CD4-positive, CD25-positive, alpha-beta regulatory T cell (primary cell): ENCODE measurements at regions not wholly inside any gene's neighbourhood (a gene's known extent, or its start where the extent isn't known, plus 50 kb on each side); places are given as distances from the start of the nearest gene placed in this dataset.

Experiments
- ATAC-seq, 2 donors: fragments of 150-1000 bp; cut with Tn5 transposase; one replicate each; pipeline ENCODE4 v1.10.0; 2021; ENCODE audit warnings: low read depth in 2 of 2, moderate number of reproducible peaks in 2 of 2, moderate library complexity in 1 of 2
- DNase-seq, 3 donors: peaks; one replicate each; pipeline versions ENCODE4 v3.0.0 to v3.0.0-alpha.2; 2012 to 2022; ENCODE audit warnings: mixed read lengths in 1 of 3
- H3K27ac ChIP-seq: one replicate; pipeline ENCODE4 v1.7.0; 2013; ENCODE audit warnings: mild to moderate bottlenecking, low read length; ENCODE audit not compliant: insufficient read depth, poor library complexity, severe bottlenecking
- H3K27me3 ChIP-seq: one replicate; pipeline ENCODE4 v1.7.0; 2013; ENCODE audit warnings: low read length; ENCODE audit not compliant: control insufficient read depth, insufficient read depth
- H3K36me3 ChIP-seq: one replicate; pipeline ENCODE4 v1.7.0; 2013; ENCODE audit warnings: mild to moderate bottlenecking, low read length, moderate library complexity; ENCODE audit not compliant: control insufficient read depth, insufficient read depth
- H3K4me1 ChIP-seq: 2 replicates; pipeline ENCODE4 v1.7.0; 2013; ENCODE audit warnings: mild to moderate bottlenecking, low read length; ENCODE audit not compliant: insufficient read depth, control insufficient read depth, poor library complexity, severe bottlenecking
- H3K4me3 ChIP-seq: one replicate; pipeline ENCODE4 v1.7.0; 2013; ENCODE audit warnings: low read depth, mild to moderate bottlenecking, low read length, moderate library complexity
- H3K9me3 ChIP-seq, 2 experiments: 1 replicate in 1 of 2; 2 replicates in 1 of 2; pipeline ENCODE4 v1.7.0; 2013; ENCODE audit warnings: low read length in 2 of 2, mild to moderate bottlenecking in 1 of 2, moderate library complexity in 1 of 2; ENCODE audit not compliant: control insufficient read depth in 2 of 2
- H3K27ac Mint-ChIP-seq, 3 donors: one replicate each; pipeline ENCODE4 v1.8.0; 2020 to 2022; ENCODE audit warnings: mild to moderate bottlenecking in 3 of 3, mixed read lengths in 3 of 3, moderate library complexity in 2 of 3
- H3K27me3 Mint-ChIP-seq: one replicate; pipeline ENCODE4 v1.8.0; 2022; ENCODE audit warnings: mild to moderate bottlenecking, mixed read lengths
- H3K36me3 Mint-ChIP-seq: one replicate; pipeline ENCODE4 v1.8.0; 2020; ENCODE audit warnings: mixed read lengths
- H3K4me1 Mint-ChIP-seq, 4 donors: one replicate each; pipeline ENCODE4 v1.8.0; 2020 to 2022; ENCODE audit warnings: mixed read lengths in 4 of 4, mild to moderate bottlenecking in 1 of 4
- H3K4me3 Mint-ChIP-seq, 4 donors: one replicate each; pipeline ENCODE4 v1.8.0; 2020 to 2022; ENCODE audit warnings: mild to moderate bottlenecking in 4 of 4, mixed read lengths in 4 of 4, moderate library complexity in 3 of 4
- H3K9me3 Mint-ChIP-seq, 7 donors: one replicate each; pipeline ENCODE4 v1.8.0; 2020 to 2022; ENCODE audit warnings: mixed read lengths in 7 of 7, mild to moderate bottlenecking in 3 of 7, moderate library complexity in 2 of 7

DNA sequence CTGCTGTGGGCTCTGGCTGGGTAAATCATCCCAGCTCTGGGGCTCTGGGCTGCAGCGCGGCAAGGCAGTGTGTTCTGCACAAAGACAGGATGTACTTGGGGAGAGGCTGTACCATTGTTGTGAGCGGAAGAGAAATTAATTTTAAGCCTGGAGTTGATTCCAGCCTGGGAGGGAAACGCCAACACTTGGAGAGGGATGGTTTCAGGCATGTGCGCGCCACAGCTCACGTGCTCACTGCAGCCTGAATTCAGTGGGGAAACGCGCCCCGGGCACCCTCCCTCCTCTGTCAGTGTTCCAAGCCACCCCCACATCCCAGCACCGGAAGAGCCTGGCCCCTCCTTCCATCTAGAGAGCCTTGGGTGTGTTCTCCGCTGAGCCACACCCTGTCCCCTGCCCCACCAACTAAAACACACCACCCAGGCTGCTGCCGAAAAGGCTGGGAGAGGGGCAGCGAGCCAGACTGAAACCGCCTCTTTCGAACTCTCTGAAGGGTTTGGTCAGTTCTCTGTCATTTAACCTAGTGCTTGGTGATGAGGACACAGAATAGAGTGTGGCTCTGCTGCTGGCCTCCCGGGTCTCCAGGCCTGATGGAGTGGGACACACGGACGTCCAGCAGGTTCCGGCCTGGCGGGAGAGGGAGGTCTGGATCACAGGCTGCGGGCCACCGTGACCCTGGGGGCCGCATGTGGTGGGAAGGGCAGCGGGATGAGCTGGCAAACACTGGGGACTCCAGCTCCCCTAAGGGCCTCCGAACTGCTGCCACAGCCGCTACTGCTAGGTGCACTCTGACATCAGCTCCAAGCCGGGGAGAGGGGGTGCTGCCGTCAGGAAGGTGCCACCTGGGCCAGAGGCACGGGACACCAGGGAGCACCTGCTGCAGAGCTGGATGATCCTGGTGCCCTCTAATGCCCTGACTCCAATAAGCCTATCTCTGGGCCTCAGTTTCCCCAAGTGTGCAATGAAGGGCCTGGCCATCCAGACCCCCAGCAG is 230.8 kb downstream of the CTTN start:
- Histone ChIP-seq H3K4me3 (no peak overlapping the region), H3K27ac (no peak overlapping the region), H3K9me3 (no peaks in the 10 kb centered on the region), H3K4me1 (no peaks in the 10 kb centered on the region), H3K36me3 (no peaks in the 10 kb centered on the region), H3K27me3 (no peaks in the 10 kb centered on the region)
- Mint-ChIP-seq H3K4me1 (no peaks in the 10 kb centered on the region), H3K27ac (no peak overlapping the region), H3K9me3 (peaks cover 0 to 2% (median 0%) of the 10 kb centered on the region in 7 donors), H3K36me3 (no peaks in the 10 kb centered on the region), H3K4me3 (no peak overlapping the region), H3K27me3 (no peaks in the 10 kb centered on the region)
- no peak for ATAC-seq
- no peak for DNase-seq

DNA sequence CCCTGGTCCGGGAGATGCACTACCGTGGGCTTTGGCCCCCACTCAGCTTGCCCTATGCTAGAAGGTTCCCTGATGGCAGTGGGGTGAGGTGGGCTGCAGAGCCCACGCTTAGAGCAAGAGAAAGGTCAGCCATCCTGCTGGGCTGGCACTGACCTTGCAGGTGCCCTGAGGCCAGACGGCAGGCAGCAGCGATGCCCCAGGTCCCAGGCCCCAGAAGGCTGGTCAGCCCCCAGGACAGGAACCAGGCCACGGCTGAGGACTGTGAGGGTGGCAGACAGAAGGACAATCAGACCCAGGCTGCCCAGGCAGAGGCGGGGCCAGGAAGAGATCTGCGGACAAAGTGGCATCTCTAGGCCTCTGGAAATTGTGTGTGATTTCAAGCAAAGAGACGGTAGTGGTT is 231.7 kb downstream of the CTTN start:
- H3K4me3 Mint-ChIP-seq, result no peak overlapping the region
- Histone ChIP-seq H3K36me3 (no peaks in the 10 kb centered on the region), H3K9me3 (no peaks in the 10 kb centered on the region), H3K4me1 (no peaks in the 10 kb centered on the region), H3K27ac (no peak overlapping the region), H3K27me3 (no peaks in the 10 kb centered on the region), H3K4me3 (no peak overlapping the region)
- peaks cover 0 to 2% (median 0%) of the 10 kb centered on the region in 7 donors for H3K9me3 Mint-ChIP-seq
- no peaks in the 10 kb centered on the region for H3K27me3 Mint-ChIP-seq
- H3K36me3 Mint-ChIP-seq, result no peaks in the 10 kb centered on the region
- no peaks in the 10 kb centered on the region for H3K4me1 Mint-ChIP-seq
- DNase-seq, result no peak
- no peak overlapping the region for H3K27ac Mint-ChIP-seq
- ATAC-seq, result no peak

DNA sequence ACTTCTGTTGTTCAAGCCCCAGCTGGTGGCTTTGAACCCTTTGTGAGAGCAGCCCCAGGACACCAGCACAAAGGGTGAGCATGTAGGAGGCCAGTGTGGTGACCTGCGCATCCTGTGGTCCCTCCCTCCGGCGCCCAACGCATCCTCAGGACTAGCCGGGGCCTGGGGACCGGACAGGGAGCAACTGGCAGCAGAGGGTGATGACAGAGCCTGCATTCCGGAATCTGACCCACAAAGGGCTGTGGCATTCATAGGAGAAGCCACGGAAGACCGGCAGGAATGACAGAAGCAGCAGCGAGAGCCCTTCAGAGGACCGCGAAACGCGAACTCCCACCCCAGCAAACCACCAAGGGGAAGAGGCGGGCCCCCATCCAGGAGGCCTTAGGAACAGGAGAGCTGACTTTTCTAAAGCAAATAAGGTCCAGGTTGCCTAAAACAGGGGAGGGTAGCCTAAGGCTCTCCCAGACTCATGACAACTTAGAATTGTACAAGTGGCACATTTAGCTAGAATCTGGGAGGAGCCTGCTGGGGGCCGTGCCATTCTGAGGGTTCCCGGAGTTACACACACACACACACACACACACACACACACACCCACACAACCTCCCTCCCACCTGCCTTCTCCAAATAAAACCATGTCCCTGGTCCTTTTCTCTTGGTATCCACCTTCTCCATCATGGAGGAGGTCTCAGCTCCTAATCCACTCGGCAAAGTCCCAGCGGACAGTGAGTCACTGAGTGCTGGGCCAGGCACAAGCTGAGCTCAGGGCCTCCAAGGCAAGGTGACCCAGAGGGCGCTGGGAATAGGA is 232.7 kb downstream of the CTTN start:
- Mint-ChIP-seq H3K4me3 (no peak overlapping the region), H3K27ac (no peak overlapping the region), H3K4me1 (no peaks in the 10 kb centered on the region), H3K36me3 (no peaks in the 10 kb centered on the region), H3K27me3 (no peaks in the 10 kb centered on the region), H3K9me3 (peaks cover 0 to 2% (median 0%) of the 10 kb centered on the region in 7 donors)
- no peaks in the 10 kb centered on the region for H3K36me3 ChIP-seq
- no peak overlapping the region for H3K4me3 ChIP-seq
- no peaks in the 10 kb centered on the region for H3K4me1 ChIP-seq
- no peaks in the 10 kb centered on the region for H3K27me3 ChIP-seq
- ATAC-seq (no peak), DNase-seq (no peak)
- no peaks in the 10 kb centered on the region for H3K9me3 ChIP-seq
- H3K27ac ChIP-seq, result no peak overlapping the region

DNA sequence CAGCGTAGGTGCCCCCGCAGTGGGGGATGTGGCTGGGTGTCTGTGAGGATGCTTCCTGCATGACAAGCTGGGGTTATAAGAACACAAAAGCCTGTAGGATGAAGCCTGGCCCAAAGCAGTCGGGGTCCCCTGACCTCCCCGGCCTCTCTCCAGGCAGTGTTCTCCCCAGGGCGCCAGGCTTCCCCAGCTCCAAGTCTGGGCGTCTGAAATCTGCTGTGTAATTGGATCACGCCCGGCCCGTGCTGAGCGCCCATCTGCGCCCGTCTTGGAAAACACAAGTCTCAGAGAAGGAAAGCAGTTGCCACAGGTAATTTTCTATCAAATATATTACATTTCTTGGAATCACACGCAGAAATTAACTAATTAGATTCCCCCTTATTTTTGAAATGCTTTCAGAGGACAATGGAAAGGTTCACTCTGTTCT is 233.3 kb downstream of the CTTN start:
- no peaks in the 10 kb centered on the region for H3K9me3 ChIP-seq
- H3K4me1 ChIP-seq, result no peaks in the 10 kb centered on the region
- H3K27ac ChIP-seq, result no peak overlapping the region
- Mint-ChIP-seq H3K4me1 (no peaks in the 10 kb centered on the region), H3K9me3 (peaks cover 0 to 2% (median 0%) of the 10 kb centered on the region in 7 donors), H3K27me3 (no peaks in the 10 kb centered on the region), H3K36me3 (no peaks in the 10 kb centered on the region), H3K4me3 (no peak overlapping the region), H3K27ac (no peak overlapping the region)
- ATAC-seq, result no peak
- no peak for DNase-seq
- H3K36me3 ChIP-seq, result no peaks in the 10 kb centered on the region
- H3K4me3 ChIP-seq, result no peak overlapping the region
- H3K27me3 ChIP-seq, result no peaks in the 10 kb centered on the region

DNA sequence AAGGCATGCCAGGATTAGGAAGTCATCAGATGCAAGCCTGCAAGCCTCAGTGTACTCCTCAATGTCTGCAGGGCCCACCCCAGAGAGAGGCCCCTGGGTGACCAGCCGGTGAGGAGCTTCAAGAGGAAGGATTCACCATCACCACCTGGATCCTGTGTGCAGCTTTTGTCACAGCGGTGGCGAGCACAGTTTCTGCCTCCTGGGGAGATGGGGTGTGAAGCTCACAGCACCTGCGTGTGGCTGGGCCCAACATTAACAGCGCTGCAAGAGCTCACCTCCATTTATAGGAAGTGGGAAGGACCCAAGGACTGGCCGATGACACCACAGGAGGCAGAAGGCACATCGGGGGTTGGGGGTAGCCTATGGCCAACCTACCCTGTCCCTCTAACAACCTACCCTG is 235.3 kb downstream of the CTTN start:
- Histone ChIP-seq H3K9me3 (no peaks in the 10 kb centered on the region), H3K27ac (no peak overlapping the region), H3K4me1 (no peaks in the 10 kb centered on the region), H3K4me3 (no peak overlapping the region), H3K27me3 (no peaks in the 10 kb centered on the region), H3K36me3 (no peaks in the 10 kb centered on the region)
- ATAC-seq (no peak), DNase-seq (no peak)
- no peak overlapping the region for H3K4me3 Mint-ChIP-seq
- H3K27me3 Mint-ChIP-seq, result no peaks in the 10 kb centered on the region
- H3K9me3 Mint-ChIP-seq, result peaks cover 0 to 2% (median 0%) of the 10 kb centered on the region in 7 donors
- H3K36me3 Mint-ChIP-seq, result no peaks in the 10 kb centered on the region
- no peak overlapping the region for H3K27ac Mint-ChIP-seq
- no peaks in the 10 kb centered on the region for H3K4me1 Mint-ChIP-seq

DNA sequence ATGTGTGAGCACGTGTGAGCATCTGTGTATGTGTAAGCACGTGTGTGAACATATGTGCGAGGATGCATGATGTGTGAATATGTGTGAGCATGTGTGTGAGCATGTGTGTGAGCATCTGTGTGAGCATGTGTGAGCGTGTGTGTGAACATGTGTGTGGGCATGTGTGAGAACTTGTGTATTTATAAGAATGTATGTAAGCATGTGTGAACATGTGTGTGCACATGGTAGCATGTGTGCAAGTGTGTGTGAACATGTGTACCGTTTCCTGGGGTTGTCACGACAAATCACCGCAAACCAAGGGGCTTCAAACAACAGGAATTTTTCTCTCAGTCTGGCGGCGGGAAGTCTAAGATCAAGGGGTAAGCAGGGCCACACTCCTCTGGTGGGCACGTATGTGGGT is 238.3 kb downstream of the CTTN start:
- H3K4me1 ChIP-seq, result no peaks in the 10 kb centered on the region
- H3K27ac Mint-ChIP-seq, result no peak overlapping the region
- no peak overlapping the region for H3K4me3 ChIP-seq
- H3K27ac ChIP-seq, result no peak overlapping the region
- no peaks in the 10 kb centered on the region for H3K4me1 Mint-ChIP-seq
- no peaks in the 10 kb centered on the region for H3K27me3 Mint-ChIP-seq
- no peaks in the 10 kb centered on the region for H3K36me3 ChIP-seq
- peaks cover 0 to 3% (median 0%) of the 10 kb centered on the region in 7 donors for H3K9me3 Mint-ChIP-seq
- ATAC-seq (no peak), DNase-seq (no peak)
- no peaks in the 10 kb centered on the region for H3K9me3 ChIP-seq
- H3K27me3 ChIP-seq, result no peaks in the 10 kb centered on the region
- H3K4me3 Mint-ChIP-seq, result no peak overlapping the region
- no peaks in the 10 kb centered on the region for H3K36me3 Mint-ChIP-seq

DNA sequence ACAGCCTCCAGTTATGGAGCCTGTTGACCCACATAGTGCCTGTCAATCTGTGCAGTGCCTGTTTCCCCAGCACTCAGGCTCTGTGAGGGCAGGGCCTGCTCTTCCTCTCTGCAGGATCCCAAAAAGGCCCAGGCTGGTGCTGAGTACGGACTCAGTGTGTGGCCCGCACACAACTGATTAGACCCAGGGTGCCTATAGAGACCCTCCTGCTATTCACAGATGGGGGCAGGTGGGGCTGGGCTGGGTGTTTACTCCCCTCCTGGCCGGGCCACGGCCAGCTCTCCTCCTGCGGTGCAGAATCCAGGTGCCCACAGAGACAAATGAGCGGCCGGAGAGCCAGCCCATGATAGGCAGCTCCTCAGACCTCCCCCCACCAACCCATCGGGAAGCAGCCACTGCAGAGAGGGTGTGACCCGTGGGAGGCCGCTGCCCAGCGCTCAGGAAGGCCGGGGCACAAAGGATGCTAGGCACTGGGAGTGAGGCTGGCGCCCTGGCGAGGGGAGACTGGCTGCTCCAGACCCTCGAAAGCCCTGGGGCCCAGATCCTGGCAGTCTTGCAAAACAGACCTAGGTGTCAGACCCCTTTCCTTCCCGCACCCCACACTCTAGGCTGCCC is 239.0 kb downstream of the CTTN start:
- Histone ChIP-seq H3K27me3 (no peaks in the 10 kb centered on the region), H3K27ac (no peak overlapping the region), H3K9me3 (no peaks in the 10 kb centered on the region), H3K36me3 (no peaks in the 10 kb centered on the region), H3K4me1 (no peaks in the 10 kb centered on the region), H3K4me3 (no peak overlapping the region)
- DNase-seq (no peak), ATAC-seq (no peak)
- Mint-ChIP-seq H3K36me3 (no peaks in the 10 kb centered on the region), H3K4me1 (no peaks in the 10 kb centered on the region), H3K27me3 (no peaks in the 10 kb centered on the region), H3K9me3 (peaks cover 0 to 3% (median 0%) of the 10 kb centered on the region in 7 donors), H3K4me3 (no peak overlapping the region), H3K27ac (no peak overlapping the region)
